Omental fat pad (tissue), 3 donors: ENCODE measurements at regions not wholly inside any gene's neighbourhood (a gene's known extent, or its start where the extent isn't known, plus 50 kb on each side); places are given as distances from the start of the nearest gene placed in this dataset.

ENCODE experiments used
- ATAC-seq: fragments of 150-250 bp; one replicate; pipeline ENCODE4 v1.9.1; 2016; ENCODE audit warnings: mild to moderate bottlenecking, moderate library complexity; ENCODE audit not compliant: low FRiP score
- DNase-seq: peaks from one replicate; pipeline ENCODE4 v3.0.0-alpha.2; 2019; ENCODE audit warnings: low spot score
- CTCF ChIP-seq, 3 donors: fragments of 450-650 bp; IDR thresholded peaks; one replicate each; pipeline ENCODE4 v1.5.1; 2016 to 2017; ENCODE audit warnings: antibody characterized with exemption in 3 of 3, mild to moderate bottlenecking in 3 of 3, moderate library complexity in 2 of 3

GRCh38 chr10:104563548-104563947 is 77.5 kb upstream of the SORCS3 start:
- no peak for TF ChIP-seq CTCF (IDR thresholded peaks at IDR 0.05)
- no peak for ATAC-seq
- DNase-seq, result no peak

- no peak for TF ChIP-seq CTCF (IDR thresholded peaks at IDR 0.05)
- no peak for DNase-seq
- ATAC-seq, result no peak
Observed at GRCh38 chr10:104574427-104574826, 66.7 kb upstream of the SORCS3 start.

GRCh38 chr10:104574838-104575237 is 66.3 kb upstream of the SORCS3 start:
- ATAC-seq (no peak), DNase-seq (no peak)
- no peak for TF ChIP-seq CTCF (IDR thresholded peaks at IDR 0.05)

GRCh38 chr10:104576611-104577010 is 64.5 kb upstream of the SORCS3 start:
- ATAC-seq, result no peak
- no peak for DNase-seq
- no peak for TF ChIP-seq CTCF (IDR thresholded peaks at IDR 0.05)

GRCh38 chr10:104577163-104577562 is 63.9 kb upstream of the SORCS3 start:
- DNase-seq (no peak), ATAC-seq (no peak)
- TF ChIP-seq CTCF (IDR thresholded peaks at IDR 0.05), result no peak

- TF ChIP-seq CTCF (IDR thresholded peaks at IDR 0.05), result no peak
- no peak for DNase-seq
- no peak for ATAC-seq
Observed at GRCh38 chr10:104577861-104578521, 63.1 kb upstream of the SORCS3 start.

- no peak for TF ChIP-seq CTCF (IDR thresholded peaks at IDR 0.05)
- no peak for ATAC-seq
- no peak for DNase-seq
Observed at GRCh38 chr10:104578671-104579070, 62.4 kb upstream of the SORCS3 start.
